ENCODE measurements at regions not wholly inside any gene's neighbourhood (a gene's known extent, or its start where the extent isn't known, plus 50 kb on each side); places are given as distances from the start of the nearest gene placed in this dataset.
A peak's percentile ranks its signal among the peaks of the same experiment; 100 is the strongest.
"Not testable (repeated sequence)": the region's sequence is repeated elsewhere in the genome, so short reads cannot be mapped to it uniquely, and the experiment has no call there.

- no peak for DNase-seq (ENCODE audit: low read depth in 2 of 2)
Observed at GRCh38 chr4:117135634-117136354, 50.4 kb upstream of the TRAM1L1 start.

GRCh38 chr4:117137145-117137544 lies 51.8 kb upstream of the TRAM1L1 start:
- peak; percentile 23 to 27 for DNase-seq (ENCODE audit: low read depth in 2 of 2)

GRCh38 chr4:117138732-117139131 lies 53.4 kb upstream of the TRAM1L1 start:
- DNase-seq (ENCODE audit: low read depth in 2 of 2): not testable (repeated sequence)

DNA sequence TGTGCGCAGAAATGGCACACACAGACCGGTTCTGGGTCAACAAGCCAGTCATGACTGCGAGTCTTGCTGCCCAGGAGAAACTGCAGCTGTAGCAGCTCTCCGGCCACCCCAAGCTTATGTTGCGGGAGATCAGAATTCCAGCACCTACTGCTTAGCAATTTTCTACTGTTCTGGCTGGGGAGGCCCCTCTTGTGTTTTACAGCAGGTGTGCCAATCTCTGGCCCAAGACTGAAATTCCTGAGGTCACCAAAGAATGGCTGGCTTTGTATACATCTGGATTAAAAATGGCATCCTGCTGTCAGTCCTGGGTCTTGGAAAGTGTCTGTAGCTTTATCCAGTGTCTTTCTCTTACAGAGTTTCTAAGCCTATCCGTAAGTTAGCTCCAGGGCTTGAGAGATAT lies 68.9 kb upstream of the TRAM1L1 start:
- DNase-seq (ENCODE audit: low read depth in 2 of 2): no peak

DNA sequence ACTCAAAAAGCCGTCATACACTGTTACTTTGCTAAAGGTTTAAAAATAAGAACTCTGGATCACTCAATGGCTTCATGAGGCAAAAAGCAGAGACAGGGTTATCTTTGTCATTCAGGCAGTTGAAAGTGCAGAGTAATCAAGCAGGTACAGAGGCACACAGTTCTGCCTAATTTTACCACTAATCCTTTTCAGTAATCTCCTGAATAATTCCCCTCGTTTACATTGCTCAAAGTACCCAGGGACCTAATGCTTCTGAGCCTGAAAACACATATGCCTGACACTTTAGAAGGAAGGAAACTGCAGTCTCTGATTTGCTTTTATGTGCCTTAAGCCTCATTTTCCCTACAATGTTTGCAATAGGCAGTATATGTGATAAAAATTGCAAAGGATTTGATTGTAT lies 71.4 kb upstream of the TRAM1L1 start:
- no peak for DNase-seq (ENCODE audit: low read depth in 2 of 2)

- no peak for DNase-seq (ENCODE audit: low read depth in 2 of 2)
Observed at GRCh38 chr4:117157360-117157759, 72.0 kb upstream of the TRAM1L1 start.

GRCh38 chr4:117162976-117163375 lies 77.6 kb upstream of the TRAM1L1 start:
- no peak for DNase-seq (ENCODE audit: low read depth in 2 of 2)

GRCh38 chr4:117164338-117164737 lies 79.0 kb upstream of the TRAM1L1 start:
- no peak for DNase-seq (ENCODE audit: low read depth in 2 of 2)

GRCh38 chr4:117175369-117175768 lies 90.0 kb upstream of the TRAM1L1 start:
- DNase-seq (ENCODE audit: low read depth in 2 of 2): not testable (repeated sequence)

DNA sequence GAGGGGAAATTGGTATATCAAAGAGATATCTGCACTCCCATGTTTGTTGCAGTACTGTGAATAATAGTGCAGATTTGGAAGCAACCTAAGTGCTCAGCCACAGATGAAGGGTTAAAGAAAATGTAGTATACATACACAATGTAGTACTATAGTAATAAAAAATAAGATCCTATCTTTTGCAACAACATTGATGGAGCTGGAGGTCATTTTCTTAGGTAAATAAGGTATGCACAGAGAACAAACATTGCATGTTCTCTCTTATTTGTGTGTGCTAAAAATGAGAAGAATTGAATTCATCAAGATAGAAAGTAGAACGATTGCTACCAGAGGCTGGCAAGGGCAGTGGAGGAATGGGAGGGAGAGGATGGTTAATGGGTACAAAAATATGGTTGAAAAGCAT lies 117.9 kb upstream of the TRAM1L1 start:
- no peak for DNase-seq (ENCODE audit: low read depth in 2 of 2)

GRCh38 chr4:117210551-117210950 lies 125.2 kb upstream of the TRAM1L1 start:
- DNase-seq (ENCODE audit: low read depth in 2 of 2): no peak

DNA sequence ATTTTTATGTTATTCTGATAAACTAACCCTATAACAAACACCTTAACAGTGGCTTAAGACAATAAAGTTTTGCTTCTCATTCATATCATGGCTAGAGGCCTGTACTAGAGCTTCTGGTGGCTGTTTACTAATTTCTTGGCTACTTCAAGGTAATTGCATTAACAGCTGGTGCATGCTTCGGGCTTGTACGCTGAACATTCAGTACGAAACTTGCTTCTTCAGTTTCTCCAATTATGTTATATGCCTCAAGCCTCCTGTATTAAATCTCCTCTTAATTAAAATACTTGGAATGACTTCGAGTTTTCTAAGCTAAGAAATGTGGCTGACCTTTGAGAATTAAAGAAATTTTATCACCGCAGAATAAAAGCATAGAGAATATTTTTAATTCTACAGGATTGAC lies 138.9 kb upstream of the TRAM1L1 start:
- DNase-seq (ENCODE audit: low read depth in 2 of 2): no peak

DNA sequence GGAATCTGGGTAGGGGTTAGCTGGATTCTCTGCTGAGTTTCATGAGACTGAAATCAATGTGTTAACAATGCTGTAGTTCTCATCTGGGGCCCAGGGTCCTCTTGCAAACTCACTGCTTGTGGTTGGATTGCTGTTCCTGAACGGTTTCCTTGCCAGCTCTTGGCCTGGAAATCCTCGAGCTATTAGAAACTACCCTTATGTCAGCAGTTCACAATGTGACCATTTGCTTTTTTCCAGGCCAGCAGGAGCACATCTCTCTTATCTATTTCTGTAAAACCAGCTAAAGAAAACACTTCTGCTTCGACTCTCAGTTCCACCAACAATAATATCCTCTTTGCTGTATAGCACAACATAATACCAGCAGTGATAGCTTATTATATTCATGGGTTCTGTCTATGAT lies 140.1 kb upstream of the TRAM1L1 start:
- DNase-seq (ENCODE audit: low read depth in 2 of 2): no peak

- DNase-seq (ENCODE audit: low read depth in 2 of 2): no peak
Observed at GRCh38 chr4:117227925-117228324, 142.5 kb upstream of the TRAM1L1 start.

- DNase-seq (ENCODE audit: low read depth in 2 of 2): no peak
Observed at GRCh38 chr4:117239434-117239833, 154.1 kb upstream of the TRAM1L1 start.

- no peak for DNase-seq (ENCODE audit: low read depth in 2 of 2)
Observed at GRCh38 chr4:117249333-117249732, 164.0 kb upstream of the TRAM1L1 start.

- no peak for DNase-seq (ENCODE audit: low read depth in 2 of 2)
Observed at GRCh38 chr4:117264072-117264471, 178.7 kb upstream of the TRAM1L1 start.

DNA sequence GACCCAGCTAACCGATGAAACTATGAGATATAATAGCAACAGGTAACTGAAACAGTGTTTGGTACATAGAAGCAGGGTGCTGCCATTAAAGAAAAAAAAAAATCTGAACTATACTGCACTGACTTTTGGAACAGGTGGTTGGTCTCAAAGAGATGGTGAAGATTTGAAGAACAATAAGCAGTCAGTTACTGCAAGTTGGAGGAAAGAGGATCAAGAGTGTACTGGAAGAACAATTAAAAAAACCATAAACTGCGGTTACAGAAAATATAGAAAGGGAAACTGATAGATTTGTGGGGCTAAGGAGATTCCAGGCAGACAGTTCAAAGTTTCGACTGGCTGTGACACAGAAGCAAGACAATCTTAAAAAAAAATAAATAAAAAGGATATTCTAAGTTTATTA lies 181.9 kb upstream of the TRAM1L1 start:
- no peak for DNase-seq (ENCODE audit: low read depth in 2 of 2)

GRCh38 chr4:117284736-117285135 lies 199.4 kb upstream of the TRAM1L1 start:
- no peak for DNase-seq (ENCODE audit: low read depth in 2 of 2)

DNA sequence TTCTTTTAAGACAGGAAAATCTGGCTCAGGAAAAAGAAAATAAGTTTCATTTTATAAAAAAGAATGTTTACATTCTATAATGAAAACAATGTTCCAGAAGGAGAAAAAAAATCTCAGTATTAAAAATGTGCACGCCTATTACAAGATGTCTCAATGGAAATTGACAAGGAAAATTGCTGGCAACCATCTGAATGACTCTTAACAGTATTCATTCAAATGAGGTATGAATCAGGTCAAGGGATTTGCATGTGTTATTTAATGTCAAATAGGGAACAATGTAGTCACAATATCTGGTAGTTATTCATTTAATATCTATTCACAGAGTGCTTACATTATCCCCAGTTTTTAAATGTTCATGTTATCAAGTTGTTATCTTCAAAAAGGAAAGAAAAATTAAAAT lies 208.4 kb upstream of the TRAM1L1 start:
- DNase-seq (ENCODE audit: low read depth in 2 of 2): no peak

GRCh38 chr4:117302226-117302625 lies 216.8 kb upstream of the TRAM1L1 start:
- DNase-seq (ENCODE audit: low read depth in 2 of 2): no peak

- DNase-seq (ENCODE audit: low read depth in 2 of 2): no peak
Observed at GRCh38 chr4:117311215-117311614, 225.8 kb upstream of the TRAM1L1 start.

GRCh38 chr4:117311989-117312388 lies 226.6 kb upstream of the TRAM1L1 start:
- no peak for DNase-seq (ENCODE audit: low read depth in 2 of 2)

DNA sequence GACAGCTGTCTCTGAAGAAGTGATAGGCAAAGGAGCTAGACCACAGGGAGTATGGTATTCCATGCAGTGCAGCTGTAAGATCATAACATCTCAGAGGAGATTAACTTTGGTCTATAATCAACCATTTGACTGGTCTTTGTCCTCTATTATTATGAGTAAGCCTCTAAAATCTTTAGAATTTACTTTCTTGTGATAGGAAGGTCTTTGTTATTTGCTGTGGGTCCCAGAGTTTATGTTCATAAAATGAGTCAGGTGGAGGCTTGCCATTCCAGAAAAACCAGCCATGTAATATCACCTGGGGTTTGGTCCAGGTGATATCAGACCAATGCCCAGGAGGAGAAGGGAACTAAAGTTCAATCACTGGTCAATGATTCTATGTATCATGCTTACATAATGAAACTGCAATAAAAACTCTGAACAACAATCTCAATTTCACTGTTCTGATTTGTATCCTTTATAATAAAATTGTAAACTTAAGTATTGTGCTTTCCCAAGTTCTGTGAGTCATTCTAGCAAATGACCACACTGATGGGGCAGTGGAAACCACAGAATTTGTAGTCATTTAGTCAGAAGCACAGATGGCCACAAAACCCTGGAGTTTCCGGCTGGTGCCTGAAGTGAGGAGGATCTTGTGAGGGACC lies 239.6 kb upstream of the TRAM1L1 start:
- DNase-seq (ENCODE audit: low read depth in 2 of 2): peak; percentile 8 to 18

All from fibroblast of skin of left biceps (primary cell).